ENCODE measurements at regions not wholly inside any gene's neighbourhood (a gene's known extent, or its start where the extent isn't known, plus 50 kb on each side); places are given as distances from the start of the nearest gene placed in this dataset.
"Not testable (repeated sequence)": the region's sequence is repeated elsewhere in the genome, so short reads cannot be mapped to it uniquely, and the experiment has no call there.

GRCh38 chr2:153532140-153532539, 53.6 kb upstream of the RPRM start:
- DNase-seq = no peak
- H3K9me3 Mint-ChIP-seq = no peaks in the 10 kb centered on the region
- H3K4me1 Mint-ChIP-seq (ENCODE audit: low read depth) = no peaks in the 10 kb centered on the region
- H3K27me3 Mint-ChIP-seq = peaks cover 3% of the 10 kb centered on the region
- no peak overlapping the region for H3K4me3 Mint-ChIP-seq
- H3K36me3 Mint-ChIP-seq (ENCODE audit: low read depth) = no peaks in the 10 kb centered on the region
- H3K27ac Mint-ChIP-seq = no peak overlapping the region

- not testable (repeated sequence) for H3K27me3 Mint-ChIP-seq; H3K27ac Mint-ChIP-seq; H3K4me1 Mint-ChIP-seq (ENCODE audit: low read depth); H3K9me3 Mint-ChIP-seq; H3K4me3 Mint-ChIP-seq; DNase-seq; H3K36me3 Mint-ChIP-seq (ENCODE audit: low read depth)
These were observed 55.2 kb upstream of the RPRM start for GRCh38 chr2:153533803-153534202.

GRCh38 chr2:153534590-153534989, 56.0 kb upstream of the RPRM start:
- H3K9me3 Mint-ChIP-seq; H3K36me3 Mint-ChIP-seq (ENCODE audit: low read depth); H3K4me3 Mint-ChIP-seq; H3K27ac Mint-ChIP-seq; H3K27me3 Mint-ChIP-seq; DNase-seq; H3K4me1 Mint-ChIP-seq (ENCODE audit: low read depth): not testable (repeated sequence)

- no peaks in the 10 kb centered on the region for H3K36me3 Mint-ChIP-seq (ENCODE audit: low read depth)
- H3K9me3 Mint-ChIP-seq = peaks cover 4% of the 10 kb centered on the region
- no peak for DNase-seq
- H3K4me1 Mint-ChIP-seq (ENCODE audit: low read depth) = no peaks in the 10 kb centered on the region
- H3K27ac Mint-ChIP-seq = no peak overlapping the region
- H3K27me3 Mint-ChIP-seq = no peaks in the 10 kb centered on the region
- no peak overlapping the region for H3K4me3 Mint-ChIP-seq
These were observed 57.6 kb upstream of the RPRM start for GRCh38 chr2:153536115-153536514.

DNA sequence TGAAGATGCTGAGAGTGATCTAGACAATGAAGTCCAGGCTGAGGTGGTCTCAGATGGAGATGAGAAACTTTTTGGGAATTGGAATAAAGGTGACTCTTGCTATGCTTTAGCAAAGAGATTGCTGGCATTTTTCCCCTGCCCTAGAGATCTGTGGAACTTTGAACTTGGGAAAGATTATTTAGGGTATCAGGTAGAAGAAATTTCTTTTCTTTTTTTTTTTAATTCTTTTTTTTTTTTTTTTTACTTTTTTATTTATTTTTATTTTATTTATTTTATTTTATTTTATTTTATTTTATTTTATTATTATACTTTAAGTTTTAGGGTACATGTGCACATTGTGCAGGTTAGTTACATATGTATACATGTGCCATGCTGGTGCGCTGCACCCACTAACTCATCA, 59.5 kb upstream of the RPRM start:
- not testable (repeated sequence) for H3K4me3 Mint-ChIP-seq; H3K27me3 Mint-ChIP-seq; H3K9me3 Mint-ChIP-seq; H3K27ac Mint-ChIP-seq; H3K36me3 Mint-ChIP-seq (ENCODE audit: low read depth); DNase-seq; H3K4me1 Mint-ChIP-seq (ENCODE audit: low read depth)

DNA sequence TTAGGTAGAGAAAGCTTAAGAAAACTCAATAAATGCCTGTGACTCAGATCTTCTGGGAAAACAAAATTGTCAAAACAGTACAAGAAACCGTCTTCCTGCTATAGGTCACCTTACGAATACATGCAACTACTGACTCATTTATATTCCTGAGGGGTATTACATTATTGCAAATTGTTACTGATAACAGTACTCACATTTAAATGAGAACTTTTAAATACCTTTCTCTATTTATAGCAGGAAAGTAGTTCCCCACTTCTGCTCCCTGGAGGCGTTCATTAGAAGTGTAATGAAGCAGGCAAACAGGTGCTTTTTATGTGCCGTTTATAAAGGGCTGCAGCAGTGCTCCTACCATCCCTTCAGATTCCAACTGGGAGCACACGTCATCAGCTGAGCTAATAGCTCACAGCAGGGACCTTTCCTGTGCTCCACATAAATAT, 65.1 kb upstream of the RPRM start:
- Mint-ChIP-seq H3K36me3 (ENCODE audit: low read depth) (no peaks in the 10 kb centered on the region), H3K4me3 (no peak overlapping the region), H3K4me1 (ENCODE audit: low read depth) (peaks cover 7% of the 10 kb centered on the region), H3K27ac (no peak overlapping the region), H3K27me3 (no peaks in the 10 kb centered on the region), H3K9me3 (peaks cover 4% of the 10 kb centered on the region)
- DNase-seq = no peak

DNA sequence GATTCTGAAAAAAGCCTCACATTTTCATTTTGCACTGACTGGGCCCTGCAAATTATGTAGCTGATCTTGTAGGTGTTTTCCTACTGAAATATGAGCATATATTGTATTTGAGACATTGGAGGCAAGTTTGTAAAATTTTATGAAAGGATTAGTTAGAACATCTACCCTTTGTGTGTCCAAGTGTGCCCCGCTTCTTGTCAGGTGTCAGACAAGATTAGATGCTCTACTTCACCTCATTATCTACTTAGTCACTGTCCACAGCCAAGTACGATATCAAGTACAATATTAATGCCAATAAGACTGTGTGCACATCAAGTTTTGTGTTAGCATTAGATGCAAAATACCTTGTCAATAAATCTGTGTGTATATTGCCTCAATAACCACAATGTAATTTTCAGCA, 67.8 kb upstream of the RPRM start:
- H3K27me3 Mint-ChIP-seq = no peaks in the 10 kb centered on the region
- no peak overlapping the region for H3K27ac Mint-ChIP-seq
- no peak for DNase-seq
- H3K9me3 Mint-ChIP-seq = no peaks in the 10 kb centered on the region
- no peaks in the 10 kb centered on the region for H3K36me3 Mint-ChIP-seq (ENCODE audit: low read depth)
- no peak overlapping the region for H3K4me3 Mint-ChIP-seq
- peaks cover 6% of the 10 kb centered on the region for H3K4me1 Mint-ChIP-seq (ENCODE audit: low read depth)

- H3K36me3 Mint-ChIP-seq (ENCODE audit: low read depth) = no peaks in the 10 kb centered on the region
- peaks cover 2% of the 10 kb centered on the region for H3K4me1 Mint-ChIP-seq (ENCODE audit: low read depth)
- no peak for DNase-seq
- H3K4me3 Mint-ChIP-seq = no peak overlapping the region
- H3K27ac Mint-ChIP-seq = no peak overlapping the region
- no peaks in the 10 kb centered on the region for H3K9me3 Mint-ChIP-seq
- H3K27me3 Mint-ChIP-seq = no peaks in the 10 kb centered on the region
These were observed 70.0 kb upstream of the RPRM start for GRCh38 chr2:153548536-153548935.

DNA sequence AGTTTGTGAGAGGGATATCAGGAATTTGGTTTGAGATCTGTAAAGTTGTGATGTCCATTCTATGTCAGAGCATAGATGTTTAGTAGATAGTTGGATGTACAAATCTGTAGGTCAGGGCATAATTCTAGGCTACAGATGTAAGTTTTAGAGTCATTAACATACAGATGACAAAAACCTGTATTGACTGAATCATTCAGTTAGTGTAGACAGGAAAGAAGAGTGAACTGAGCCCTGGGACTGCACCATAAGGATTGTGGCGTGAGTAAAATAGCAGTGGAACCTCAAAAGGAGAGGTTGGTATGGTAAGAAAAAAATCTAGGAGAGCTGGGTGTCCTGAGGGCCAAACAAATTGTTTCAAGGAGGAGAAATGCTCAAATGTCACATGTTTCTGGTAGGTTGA, 73.1 kb upstream of the RPRM start:
- no peaks in the 10 kb centered on the region for H3K9me3 Mint-ChIP-seq
- no peak for DNase-seq

GRCh38 chr2:153557211-153557610, 78.6 kb upstream of the RPRM start:
- Mint-ChIP-seq H3K27ac (no peak overlapping the region), H3K9me3 (no peaks in the 10 kb centered on the region), H3K4me3 (no peak overlapping the region), H3K4me1 (ENCODE audit: low read depth) (no peaks in the 10 kb centered on the region), H3K36me3 (ENCODE audit: low read depth) (no peaks in the 10 kb centered on the region), H3K27me3 (no peaks in the 10 kb centered on the region)
- no peak for DNase-seq

More for the DNA sequence above, 73.1 kb upstream of the RPRM start:
- Mint-ChIP-seq H3K4me3 (no peak overlapping the region), H3K27ac (no peak overlapping the region), H3K36me3 (ENCODE audit: low read depth) (no peaks in the 10 kb centered on the region), H3K27me3 (no peaks in the 10 kb centered on the region), H3K4me1 (ENCODE audit: low read depth) (no peaks in the 10 kb centered on the region)

DNA sequence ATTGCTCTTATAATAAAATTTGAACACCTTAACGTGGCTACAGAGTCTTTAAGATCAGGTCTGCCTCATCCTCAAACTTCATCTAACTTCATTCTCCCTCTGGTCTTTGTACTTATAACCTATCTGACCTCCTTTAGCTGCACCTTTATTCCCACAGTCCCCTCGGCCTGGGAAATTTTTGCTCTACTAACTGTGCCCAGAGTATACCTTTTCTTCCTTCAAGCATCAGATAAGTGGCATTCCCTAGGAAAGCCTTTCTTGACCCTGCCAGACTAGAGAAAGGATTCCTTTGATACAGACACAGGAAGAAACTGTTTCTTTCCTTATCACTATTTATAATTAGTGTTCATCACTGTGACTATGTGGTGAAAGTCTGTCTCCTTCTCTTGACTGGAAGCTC, 79.2 kb upstream of the RPRM start:
- Mint-ChIP-seq H3K27me3 (no peaks in the 10 kb centered on the region), H3K4me1 (ENCODE audit: low read depth) (no peaks in the 10 kb centered on the region), H3K9me3 (no peaks in the 10 kb centered on the region), H3K36me3 (ENCODE audit: low read depth) (no peaks in the 10 kb centered on the region), H3K27ac (no peak overlapping the region), H3K4me3 (no peak overlapping the region)
- DNase-seq = no peak

- Mint-ChIP-seq H3K4me1 (ENCODE audit: low read depth) (no peaks in the 10 kb centered on the region), H3K4me3 (no peak overlapping the region), H3K9me3 (no peaks in the 10 kb centered on the region), H3K27me3 (no peaks in the 10 kb centered on the region), H3K36me3 (ENCODE audit: low read depth) (no peaks in the 10 kb centered on the region), H3K27ac (no peak overlapping the region)
- DNase-seq = no peak
These were observed 79.7 kb upstream of the RPRM start for GRCh38 chr2:153558247-153558646.

- H3K27ac Mint-ChIP-seq = no peak overlapping the region
- H3K36me3 Mint-ChIP-seq (ENCODE audit: low read depth) = no peaks in the 10 kb centered on the region
- H3K4me1 Mint-ChIP-seq (ENCODE audit: low read depth) = no peaks in the 10 kb centered on the region
- H3K4me3 Mint-ChIP-seq = no peak overlapping the region
- H3K9me3 Mint-ChIP-seq = no peaks in the 10 kb centered on the region
- no peak for DNase-seq
- H3K27me3 Mint-ChIP-seq = no peaks in the 10 kb centered on the region
These were observed 88.8 kb upstream of the RPRM start for GRCh38 chr2:153567367-153567766.

DNA sequence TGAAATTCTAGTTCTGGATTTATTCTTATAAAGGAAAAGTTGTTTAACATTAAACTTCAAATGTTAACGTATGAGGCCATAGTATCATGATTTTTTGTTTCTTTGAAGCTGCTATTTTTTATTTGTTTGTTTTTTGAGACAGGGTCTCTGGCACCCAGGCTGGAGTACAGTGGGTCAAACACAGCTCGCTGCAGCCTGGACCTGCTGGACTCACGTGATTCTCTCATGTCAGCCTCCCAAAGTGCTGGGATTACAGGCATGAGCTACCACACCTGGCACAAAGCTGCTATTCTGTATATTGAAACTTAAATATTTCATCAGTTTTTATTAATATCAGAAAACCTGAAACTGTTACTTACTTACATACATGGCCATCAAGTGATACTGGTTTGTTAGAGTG, 89.5 kb upstream of the RPRM start:
- Mint-ChIP-seq H3K9me3 (no peaks in the 10 kb centered on the region), H3K4me3 (no peak overlapping the region), H3K27me3 (no peaks in the 10 kb centered on the region), H3K27ac (no peak overlapping the region), H3K4me1 (ENCODE audit: low read depth) (no peaks in the 10 kb centered on the region), H3K36me3 (ENCODE audit: low read depth) (no peaks in the 10 kb centered on the region)
- no peak for DNase-seq

- Mint-ChIP-seq H3K4me3 (no peak overlapping the region), H3K36me3 (ENCODE audit: low read depth) (no peaks in the 10 kb centered on the region), H3K27ac (no peak overlapping the region), H3K9me3 (no peaks in the 10 kb centered on the region), H3K27me3 (no peaks in the 10 kb centered on the region), H3K4me1 (ENCODE audit: low read depth) (no peaks in the 10 kb centered on the region)
- no peak for DNase-seq
These were observed 96.8 kb upstream of the RPRM start for GRCh38 chr2:153575171-153575853.

DNA sequence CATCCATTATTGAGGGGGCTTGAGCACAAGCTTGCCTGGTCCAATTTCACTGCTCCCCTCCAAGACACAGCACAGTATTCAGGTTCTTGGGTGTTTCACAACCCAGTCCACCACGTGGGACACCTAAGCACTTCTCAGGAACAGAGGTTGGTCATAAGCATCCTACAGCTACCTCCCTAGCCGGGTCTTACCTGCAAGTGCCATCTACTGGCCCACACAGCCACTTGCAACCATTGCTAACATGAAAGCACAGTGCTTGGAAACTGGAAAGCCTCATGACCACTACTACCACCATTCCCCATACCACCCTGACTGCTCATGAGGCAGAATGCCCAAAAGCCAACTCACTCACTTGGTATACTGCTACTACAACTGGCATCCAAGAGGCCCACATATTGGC, 105.7 kb upstream of the RPRM start:
- Mint-ChIP-seq H3K27me3 (no peaks in the 10 kb centered on the region), H3K36me3 (ENCODE audit: low read depth) (no peaks in the 10 kb centered on the region), H3K4me1 (ENCODE audit: low read depth) (no peaks in the 10 kb centered on the region), H3K27ac (no peak overlapping the region), H3K9me3 (peaks cover 17% of the 10 kb centered on the region), H3K4me3 (no peak overlapping the region)
- DNase-seq = no peak
